ENCODE measurements at regions not wholly inside any gene's neighbourhood (a gene's known extent, or its start where the extent isn't known, plus 50 kb on each side); places are given as distances from the start of the nearest gene placed in this dataset.

GRCh38 chr2:199594443-199594842 lies 136.7 kb upstream of the SATB2 start:
- TF ChIP-seq RCOR1 (IDR thresholded peaks at IDR 0.05; ENCODE audit: low read depth, low read length) (no peak), HMGXB4 (CRISPR knock-in tag; IDR thresholded peaks at IDR 0.05; ENCODE audit: borderline replicate concordance) (no peak), MAFK (IDR thresholded peaks at IDR 0.05; ENCODE audit: partially characterized antibody) (no peak), POLR2A (IDR thresholded peaks at IDR 0.05; ENCODE audit: low read length) (no peak), POLR2AphosphoS2 (conservative IDR thresholded peaks at IDR 0.05; ENCODE audit: low read length) (no peak), JUNB (IDR thresholded peaks at IDR 0.05) (no peak), NR3C1 (IDR thresholded peaks at IDR 0.05) (no peak), SREBF2 (IDR thresholded peaks at IDR 0.05) (no peak), ZSCAN20 (CRISPR knock-in tag; IDR thresholded peaks at IDR 0.05) (no peak), RAD21 (conservative IDR thresholded peaks at IDR 0.05 in 1 of 2, IDR thresholded peaks at IDR 0.05 in 1 of 2) (no peak), JUN (IDR thresholded peaks at IDR 0.05) (no peak)
- TF ChIP-seq, protein P1, sequence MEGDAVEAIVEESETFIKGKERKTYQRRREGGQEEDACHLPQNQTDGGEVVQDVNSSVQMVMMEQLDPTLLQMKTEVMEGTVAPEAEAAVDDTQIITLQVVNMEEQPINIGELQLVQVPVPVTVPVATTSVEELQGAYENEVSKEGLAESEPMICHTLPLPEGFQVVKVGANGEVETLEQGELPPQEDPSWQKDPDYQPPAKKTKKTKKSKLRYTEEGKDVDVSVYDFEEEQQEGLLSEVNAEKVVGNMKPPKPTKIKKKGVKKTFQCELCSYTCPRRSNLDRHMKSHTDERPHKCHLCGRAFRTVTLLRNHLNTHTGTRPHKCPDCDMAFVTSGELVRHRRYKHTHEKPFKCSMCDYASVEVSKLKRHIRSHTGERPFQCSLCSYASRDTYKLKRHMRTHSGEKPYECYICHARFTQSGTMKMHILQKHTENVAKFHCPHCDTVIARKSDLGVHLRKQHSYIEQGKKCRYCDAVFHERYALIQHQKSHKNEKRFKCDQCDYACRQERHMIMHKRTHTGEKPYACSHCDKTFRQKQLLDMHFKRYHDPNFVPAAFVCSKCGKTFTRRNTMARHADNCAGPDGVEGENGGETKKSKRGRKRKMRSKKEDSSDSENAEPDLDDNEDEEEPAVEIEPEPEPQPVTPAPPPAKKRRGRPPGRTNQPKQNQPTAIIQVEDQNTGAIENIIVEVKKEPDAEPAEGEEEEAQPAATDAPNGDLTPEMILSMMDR (IDR thresholded peaks at IDR 0.05), result no peak
- TF ChIP-seq, protein P2, sequence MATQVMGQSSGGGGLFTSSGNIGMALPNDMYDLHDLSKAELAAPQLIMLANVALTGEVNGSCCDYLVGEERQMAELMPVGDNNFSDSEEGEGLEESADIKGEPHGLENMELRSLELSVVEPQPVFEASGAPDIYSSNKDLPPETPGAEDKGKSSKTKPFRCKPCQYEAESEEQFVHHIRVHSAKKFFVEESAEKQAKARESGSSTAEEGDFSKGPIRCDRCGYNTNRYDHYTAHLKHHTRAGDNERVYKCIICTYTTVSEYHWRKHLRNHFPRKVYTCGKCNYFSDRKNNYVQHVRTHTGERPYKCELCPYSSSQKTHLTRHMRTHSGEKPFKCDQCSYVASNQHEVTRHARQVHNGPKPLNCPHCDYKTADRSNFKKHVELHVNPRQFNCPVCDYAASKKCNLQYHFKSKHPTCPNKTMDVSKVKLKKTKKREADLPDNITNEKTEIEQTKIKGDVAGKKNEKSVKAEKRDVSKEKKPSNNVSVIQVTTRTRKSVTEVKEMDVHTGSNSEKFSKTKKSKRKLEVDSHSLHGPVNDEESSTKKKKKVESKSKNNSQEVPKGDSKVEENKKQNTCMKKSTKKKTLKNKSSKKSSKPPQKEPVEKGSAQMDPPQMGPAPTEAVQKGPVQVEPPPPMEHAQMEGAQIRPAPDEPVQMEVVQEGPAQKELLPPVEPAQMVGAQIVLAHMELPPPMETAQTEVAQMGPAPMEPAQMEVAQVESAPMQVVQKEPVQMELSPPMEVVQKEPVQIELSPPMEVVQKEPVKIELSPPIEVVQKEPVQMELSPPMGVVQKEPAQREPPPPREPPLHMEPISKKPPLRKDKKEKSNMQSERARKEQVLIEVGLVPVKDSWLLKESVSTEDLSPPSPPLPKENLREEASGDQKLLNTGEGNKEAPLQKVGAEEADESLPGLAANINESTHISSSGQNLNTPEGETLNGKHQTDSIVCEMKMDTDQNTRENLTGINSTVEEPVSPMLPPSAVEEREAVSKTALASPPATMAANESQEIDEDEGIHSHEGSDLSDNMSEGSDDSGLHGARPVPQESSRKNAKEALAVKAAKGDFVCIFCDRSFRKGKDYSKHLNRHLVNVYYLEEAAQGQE (IDR thresholded peaks at IDR 0.05), result no peak
- TF ChIP-seq, protein P3, sequence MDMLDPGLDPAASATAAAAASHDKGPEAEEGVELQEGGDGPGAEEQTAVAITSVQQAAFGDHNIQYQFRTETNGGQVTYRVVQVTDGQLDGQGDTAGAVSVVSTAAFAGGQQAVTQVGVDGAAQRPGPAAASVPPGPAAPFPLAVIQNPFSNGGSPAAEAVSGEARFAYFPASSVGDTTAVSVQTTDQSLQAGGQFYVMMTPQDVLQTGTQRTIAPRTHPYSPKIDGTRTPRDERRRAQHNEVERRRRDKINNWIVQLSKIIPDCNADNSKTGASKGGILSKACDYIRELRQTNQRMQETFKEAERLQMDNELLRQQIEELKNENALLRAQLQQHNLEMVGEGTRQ (IDR thresholded peaks at IDR 0.05), result no peak

Measured in A549 (cell line).